ENCODE measurements at regions not wholly inside any gene's neighbourhood (a gene's known extent, or its start where the extent isn't known, plus 50 kb on each side); places are given as distances from the start of the nearest gene placed in this dataset.
"Not testable (repeated sequence)": the region's sequence is repeated elsewhere in the genome, so short reads cannot be mapped to it uniquely, and the experiment has no call there.

DNA sequence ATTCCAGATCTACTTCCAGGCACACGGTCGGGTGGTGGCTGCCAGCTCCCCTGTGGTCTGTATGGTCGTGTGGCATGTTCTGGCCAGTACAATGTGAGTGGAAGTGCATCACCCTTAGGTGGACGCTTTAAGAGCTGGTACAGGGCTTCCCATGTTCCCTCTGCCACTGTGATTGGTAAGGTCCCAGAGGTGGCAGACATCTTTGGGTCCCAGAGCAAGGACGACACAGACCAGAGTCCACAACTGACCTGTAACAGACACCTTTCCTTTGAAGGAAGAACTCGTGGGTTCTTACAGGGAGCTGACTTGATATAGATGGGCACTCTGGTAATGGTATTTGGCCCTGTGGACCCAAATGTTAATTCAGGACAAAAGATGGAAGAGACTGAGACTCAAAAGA is 90.0 kb upstream of the GDNF start:
- DNase-seq = no peak
- no peak overlapping the region for H3K4me3 Mint-ChIP-seq
- H3K4me1 Mint-ChIP-seq = no peaks in the 10 kb centered on the region
- H3K27me3 Mint-ChIP-seq = peaks cover 4% of the 10 kb centered on the region
- H3K9me3 Mint-ChIP-seq = no peaks in the 10 kb centered on the region
- CTCF ChIA-PET = no interaction called here
- H3K27ac Mint-ChIP-seq = no peak overlapping the region
- no peaks in the 10 kb centered on the region for H3K36me3 Mint-ChIP-seq

DNA sequence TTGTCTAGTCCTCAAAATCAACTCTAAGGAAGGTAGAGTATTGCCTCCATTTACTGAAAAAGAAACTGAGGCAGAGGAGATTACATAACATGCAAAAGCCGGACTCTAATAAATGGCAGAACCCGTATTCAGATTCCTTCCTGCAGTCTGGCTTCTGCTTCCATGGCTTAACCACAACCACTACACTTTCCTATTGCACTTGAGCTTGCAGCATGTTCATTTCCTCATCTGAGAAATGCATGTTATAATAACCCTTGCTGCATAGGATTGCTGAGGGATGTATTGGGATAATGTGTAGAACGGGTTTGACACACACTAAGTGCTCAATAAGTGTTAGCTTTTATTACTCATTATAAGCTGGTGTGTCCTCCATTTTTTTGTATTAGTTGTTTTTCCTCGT is 87.9 kb upstream of the GDNF start:
- H3K9me3 Mint-ChIP-seq, H3K27ac Mint-ChIP-seq, H3K36me3 Mint-ChIP-seq, H3K4me3 Mint-ChIP-seq, CTCF ChIA-PET, DNase-seq, H3K27me3 Mint-ChIP-seq, H3K4me1 Mint-ChIP-seq: not testable (repeated sequence)

DNA sequence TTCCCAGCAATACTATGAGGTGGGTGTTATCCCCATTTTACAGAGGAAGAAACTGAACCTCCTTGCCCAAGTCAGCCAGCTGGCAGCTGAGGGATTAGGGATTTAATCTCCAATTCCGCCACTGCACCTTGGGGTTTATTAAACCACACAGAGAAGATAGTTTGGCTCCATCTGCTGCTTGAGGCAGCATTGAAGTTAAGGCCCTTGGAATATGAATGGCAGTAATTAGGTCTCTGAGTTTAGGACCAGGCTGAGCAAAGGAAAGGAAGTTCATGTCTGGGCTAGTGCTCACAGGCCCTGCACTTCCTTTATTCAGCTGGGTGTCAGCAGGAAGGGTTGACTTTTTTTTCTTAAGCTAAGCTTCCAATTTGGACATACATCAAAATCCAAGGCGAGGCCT is 86.9 kb upstream of the GDNF start:
- Mint-ChIP-seq H3K27ac (no peak overlapping the region), H3K27me3 (peaks cover 4% of the 10 kb centered on the region), H3K4me3 (no peak overlapping the region), H3K36me3 (no peaks in the 10 kb centered on the region), H3K4me1 (no peaks in the 10 kb centered on the region), H3K9me3 (no peaks in the 10 kb centered on the region)
- no peak for DNase-seq
- CTCF ChIA-PET = no interaction called here

DNA sequence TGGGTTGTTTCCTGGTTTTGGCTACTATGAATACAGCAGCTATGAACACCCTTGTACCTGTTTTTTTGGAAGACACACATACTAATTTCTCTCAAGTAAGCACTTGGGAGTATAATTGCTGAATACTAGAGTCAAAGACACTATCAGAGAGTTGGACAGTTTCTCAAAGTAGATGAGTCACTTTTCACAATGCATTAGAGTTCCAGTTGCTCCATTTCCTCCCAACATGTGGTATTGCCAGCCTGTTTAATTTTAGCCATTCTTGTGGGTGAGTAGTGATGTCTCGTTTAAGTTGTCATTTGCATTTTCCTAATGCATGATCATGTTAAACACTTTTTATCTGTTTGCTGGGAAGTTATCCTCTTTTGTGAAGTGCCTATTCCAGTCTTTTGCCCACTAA is 81.6 kb upstream of the GDNF start:
- Mint-ChIP-seq H3K36me3 (no peaks in the 10 kb centered on the region), H3K9me3 (no peaks in the 10 kb centered on the region), H3K4me3 (no peak overlapping the region), H3K27ac (no peak overlapping the region), H3K4me1 (no peaks in the 10 kb centered on the region), H3K27me3 (no peaks in the 10 kb centered on the region)
- no peak for DNase-seq
- CTCF ChIA-PET = no interaction called here

DNA sequence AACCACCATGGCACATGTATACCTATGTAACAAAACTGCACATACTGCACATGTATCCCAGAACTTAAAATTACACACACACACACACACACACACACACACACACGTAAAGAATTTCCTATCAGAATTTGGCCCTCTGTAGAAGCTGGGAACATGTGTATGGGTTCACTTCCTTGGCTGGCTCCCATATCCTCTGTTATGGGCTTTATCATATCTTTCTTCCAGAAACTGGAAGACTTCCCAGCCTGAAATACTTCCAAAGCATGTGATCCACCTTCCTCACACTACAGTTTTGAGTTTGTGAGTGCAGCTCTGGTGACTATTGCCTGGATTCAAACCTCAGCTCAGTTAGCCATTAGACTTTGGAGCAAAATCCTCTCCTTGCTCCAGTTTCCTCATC is 78.6 kb upstream of the GDNF start:
- no peaks in the 10 kb centered on the region for H3K36me3 Mint-ChIP-seq
- H3K4me3 Mint-ChIP-seq = no peak overlapping the region
- H3K4me1 Mint-ChIP-seq = no peaks in the 10 kb centered on the region
- H3K27ac Mint-ChIP-seq = no peak overlapping the region
- CTCF ChIA-PET = no interaction called here
- no peak for DNase-seq
- no peaks in the 10 kb centered on the region for H3K9me3 Mint-ChIP-seq
- H3K27me3 Mint-ChIP-seq = no peaks in the 10 kb centered on the region

DNA sequence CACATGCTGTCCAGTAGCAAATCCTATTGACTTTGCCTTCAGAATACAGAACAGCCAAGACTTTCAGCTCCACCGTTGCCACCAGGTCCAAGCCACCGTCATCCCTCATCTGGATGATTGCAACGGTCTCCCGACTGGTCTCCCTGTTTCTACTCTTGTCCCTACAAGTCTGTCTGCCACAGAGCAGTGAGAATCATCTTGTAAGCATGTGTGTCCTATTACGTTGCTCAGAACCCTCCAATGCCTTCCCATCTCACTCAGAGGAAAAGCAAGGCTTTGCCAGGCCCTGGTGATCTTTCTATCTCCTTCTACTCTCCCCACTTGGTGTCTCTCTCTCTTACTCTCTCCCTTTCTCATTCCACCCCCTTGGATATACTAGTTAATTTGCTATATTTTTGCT is 76.7 kb upstream of the GDNF start:
- no peak for DNase-seq
- H3K27ac Mint-ChIP-seq = no peak overlapping the region
- no peaks in the 10 kb centered on the region for H3K36me3 Mint-ChIP-seq
- H3K4me3 Mint-ChIP-seq = no peak overlapping the region
- H3K4me1 Mint-ChIP-seq = no peaks in the 10 kb centered on the region
- H3K9me3 Mint-ChIP-seq = no peaks in the 10 kb centered on the region
- CTCF ChIA-PET = no interaction called here
- no peaks in the 10 kb centered on the region for H3K27me3 Mint-ChIP-seq

DNA sequence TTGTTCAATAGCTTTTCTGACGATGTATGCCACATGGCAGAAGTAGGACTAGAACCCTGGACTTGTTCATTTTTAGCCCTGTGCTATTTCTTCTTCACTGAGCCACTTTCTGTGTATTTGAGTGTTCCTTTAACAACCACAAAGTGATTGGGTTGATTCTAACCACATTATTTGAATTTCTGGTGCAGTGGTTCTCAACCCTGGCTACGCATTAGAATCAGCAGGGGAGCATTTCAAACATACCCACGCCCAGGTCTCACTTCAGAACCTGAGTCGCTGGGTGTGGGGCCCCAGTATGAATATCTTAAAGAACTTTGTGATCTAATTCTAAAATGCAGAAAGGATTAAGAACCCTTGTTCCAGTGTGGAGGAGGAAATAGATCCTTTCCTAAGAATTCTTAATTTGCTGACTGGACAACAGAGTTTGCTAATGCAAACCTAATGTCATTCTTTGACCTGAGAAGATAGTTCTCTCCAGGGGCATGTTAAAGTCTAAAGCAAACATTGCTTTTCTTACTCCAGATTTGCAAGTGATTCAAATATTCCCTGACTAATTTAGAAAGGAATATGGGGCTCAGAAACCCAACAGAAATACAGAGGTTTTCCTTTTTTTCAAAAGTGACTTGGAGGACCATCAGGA is 75.4 kb upstream of the GDNF start:
- CTCF ChIA-PET = no interaction called here
- H3K9me3 Mint-ChIP-seq = no peaks in the 10 kb centered on the region
- H3K4me1 Mint-ChIP-seq = no peaks in the 10 kb centered on the region
- DNase-seq = no peak
- H3K4me3 Mint-ChIP-seq = no peak overlapping the region
- no peak overlapping the region for H3K27ac Mint-ChIP-seq
- no peaks in the 10 kb centered on the region for H3K36me3 Mint-ChIP-seq
- H3K27me3 Mint-ChIP-seq = no peaks in the 10 kb centered on the region

DNA sequence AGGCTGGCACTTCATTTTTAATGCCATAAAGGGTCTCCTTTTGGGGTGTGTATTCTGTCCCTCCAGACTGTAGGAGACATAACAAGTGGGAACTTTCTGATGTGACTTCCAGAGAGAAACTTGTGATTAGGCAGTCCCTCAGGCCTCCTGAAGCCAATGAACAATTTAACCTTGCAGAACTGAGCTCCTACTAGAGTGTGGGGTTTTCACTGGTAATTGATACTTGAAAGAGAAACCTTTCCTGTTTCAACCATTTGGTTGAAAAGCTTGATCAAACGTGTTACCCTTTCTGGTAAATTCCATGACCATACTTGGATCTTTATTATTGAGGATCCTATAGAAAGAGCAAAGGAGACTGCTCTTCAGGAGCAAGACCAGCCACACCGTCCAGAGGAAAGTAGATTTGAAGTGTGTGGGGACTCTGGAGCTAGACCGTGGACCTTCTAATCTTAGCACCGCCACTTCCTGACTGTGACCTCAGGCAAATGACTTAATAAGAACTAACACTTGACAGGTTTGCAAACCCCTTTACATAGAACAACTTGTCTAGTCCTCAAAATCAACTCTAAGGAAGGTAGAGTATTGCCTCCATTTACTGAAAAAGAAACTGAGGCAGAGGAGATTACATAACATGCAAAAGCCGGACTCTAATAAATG is 69.9 kb upstream of the GDNF start:
- H3K27ac Mint-ChIP-seq, DNase-seq, H3K27me3 Mint-ChIP-seq, H3K4me3 Mint-ChIP-seq, CTCF ChIA-PET, H3K36me3 Mint-ChIP-seq, H3K9me3 Mint-ChIP-seq, H3K4me1 Mint-ChIP-seq: not testable (repeated sequence)

DNA sequence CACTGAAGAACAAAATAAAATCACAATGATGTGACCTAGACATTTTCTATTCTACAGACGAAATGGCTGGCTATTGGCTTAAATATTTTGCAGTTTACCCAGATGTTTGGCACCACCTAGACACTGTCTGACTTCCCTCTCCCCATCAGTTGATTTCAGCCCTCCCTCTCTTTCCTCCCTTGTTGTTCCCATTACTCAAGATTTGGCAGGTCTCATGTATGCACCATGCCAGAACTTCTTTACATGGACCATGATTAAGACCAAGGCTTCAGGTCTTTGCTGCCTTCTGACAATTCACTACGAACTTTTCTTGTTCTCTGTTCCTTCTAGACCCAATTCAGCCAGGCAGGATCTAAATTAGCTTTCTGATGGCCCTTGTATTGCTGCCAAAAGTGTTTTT is 66.6 kb upstream of the GDNF start:
- H3K36me3 Mint-ChIP-seq = no peaks in the 10 kb centered on the region
- H3K27ac Mint-ChIP-seq = no peak overlapping the region
- no peak for DNase-seq
- CTCF ChIA-PET = no interaction called here
- H3K4me3 Mint-ChIP-seq = no peak overlapping the region
- no peaks in the 10 kb centered on the region for H3K9me3 Mint-ChIP-seq
- H3K27me3 Mint-ChIP-seq = no peaks in the 10 kb centered on the region
- no peaks in the 10 kb centered on the region for H3K4me1 Mint-ChIP-seq

DNA sequence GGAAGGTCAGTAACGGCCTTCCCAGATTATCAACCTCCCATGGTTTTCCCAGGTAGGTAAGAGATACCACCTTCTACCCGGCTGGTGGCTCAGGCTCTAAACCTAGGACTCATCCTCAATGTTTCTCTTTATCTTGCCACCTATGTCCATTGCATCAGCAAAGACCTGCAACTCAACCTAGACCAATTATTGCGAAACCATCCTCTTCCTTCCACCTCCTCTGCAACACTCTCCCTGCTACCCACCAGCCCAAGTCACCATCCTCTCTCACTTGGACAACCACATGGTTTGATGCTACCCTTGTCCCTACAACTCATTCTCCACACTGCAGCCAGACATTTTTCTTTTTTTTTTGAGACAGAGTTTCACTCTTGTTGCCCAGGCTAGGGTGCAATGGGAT is 65.4 kb upstream of the GDNF start:
- Mint-ChIP-seq H3K27ac (no peak overlapping the region), H3K27me3 (no peaks in the 10 kb centered on the region), H3K9me3 (no peaks in the 10 kb centered on the region), H3K4me1 (no peaks in the 10 kb centered on the region), H3K36me3 (no peaks in the 10 kb centered on the region), H3K4me3 (no peak overlapping the region)
- DNase-seq = no peak
- CTCF ChIA-PET = no interaction called here

DNA sequence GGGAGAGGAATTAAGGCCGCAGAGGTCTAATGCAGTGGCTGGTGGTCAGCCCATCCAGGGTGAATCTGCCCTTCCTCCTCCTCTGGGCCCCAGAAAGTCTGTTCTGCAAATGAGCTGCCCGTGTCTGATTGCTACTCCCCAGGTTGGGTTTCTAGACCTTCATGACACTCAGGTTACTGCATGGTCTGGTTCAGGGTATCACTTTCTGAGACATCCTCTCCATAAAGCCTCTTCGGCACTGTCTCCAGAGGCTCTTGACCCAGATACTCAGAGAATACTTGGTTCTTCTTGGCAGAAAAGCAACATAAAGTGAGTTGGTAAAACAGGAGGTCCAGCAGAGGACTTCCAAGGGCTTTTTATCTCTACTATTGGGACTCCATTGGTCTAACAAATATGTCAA is 62.5 kb upstream of the GDNF start:
- no peak overlapping the region for H3K27ac Mint-ChIP-seq
- H3K27me3 Mint-ChIP-seq = no peaks in the 10 kb centered on the region
- H3K36me3 Mint-ChIP-seq = no peaks in the 10 kb centered on the region
- H3K4me1 Mint-ChIP-seq = no peaks in the 10 kb centered on the region
- no peak for DNase-seq
- CTCF ChIA-PET = no interaction called here
- no peaks in the 10 kb centered on the region for H3K9me3 Mint-ChIP-seq
- H3K4me3 Mint-ChIP-seq = no peak overlapping the region

DNA sequence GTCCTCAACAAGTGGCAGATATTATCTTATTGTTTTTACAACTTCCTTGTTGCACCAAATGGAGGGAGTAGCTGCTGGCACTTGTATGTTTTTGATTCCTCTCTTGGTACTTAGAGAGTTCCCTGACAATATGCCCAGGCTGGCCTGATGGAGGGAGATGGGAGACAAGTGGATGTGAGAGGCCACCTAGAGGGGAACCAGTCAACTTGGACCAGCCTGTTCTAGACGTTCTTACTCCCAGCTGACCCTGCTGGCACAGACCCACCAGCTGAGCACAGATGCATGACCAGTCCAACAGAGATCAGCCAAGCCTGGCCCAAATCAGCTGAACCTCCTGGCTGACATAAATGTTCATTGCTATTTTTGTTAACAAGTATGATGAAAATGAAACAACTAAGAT is 60.9 kb upstream of the GDNF start:
- Mint-ChIP-seq H3K9me3 (no peaks in the 10 kb centered on the region), H3K27ac (no peak overlapping the region), H3K4me3 (no peak overlapping the region), H3K36me3 (no peaks in the 10 kb centered on the region), H3K27me3 (no peaks in the 10 kb centered on the region), H3K4me1 (no peaks in the 10 kb centered on the region)
- CTCF ChIA-PET = no interaction called here
- no peak for DNase-seq

DNA sequence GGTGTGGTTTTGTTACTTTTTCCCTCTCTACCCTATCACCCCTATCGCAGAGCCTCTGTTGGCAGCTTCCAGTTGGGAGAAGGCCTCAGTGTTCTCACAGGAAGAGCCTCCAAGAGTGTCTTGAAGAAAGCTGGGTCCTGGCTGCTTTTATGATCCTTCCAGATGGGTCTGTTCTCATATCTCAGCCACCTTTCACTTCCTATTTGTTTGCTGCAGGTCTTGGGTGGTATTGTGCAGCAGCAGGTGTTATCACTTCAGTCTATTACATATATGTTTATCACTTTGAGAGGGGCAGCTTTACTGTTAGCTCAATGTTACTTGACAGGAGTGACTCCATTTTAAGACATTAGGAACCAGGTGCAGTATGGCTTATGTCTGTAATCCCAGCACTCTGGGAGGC is 59.2 kb upstream of the GDNF start:
- Mint-ChIP-seq H3K27ac (no peak overlapping the region), H3K4me3 (no peak overlapping the region), H3K9me3 (no peaks in the 10 kb centered on the region), H3K27me3 (no peaks in the 10 kb centered on the region), H3K36me3 (no peaks in the 10 kb centered on the region), H3K4me1 (no peaks in the 10 kb centered on the region)
- CTCF ChIA-PET = no interaction called here
- no peak for DNase-seq

DNA sequence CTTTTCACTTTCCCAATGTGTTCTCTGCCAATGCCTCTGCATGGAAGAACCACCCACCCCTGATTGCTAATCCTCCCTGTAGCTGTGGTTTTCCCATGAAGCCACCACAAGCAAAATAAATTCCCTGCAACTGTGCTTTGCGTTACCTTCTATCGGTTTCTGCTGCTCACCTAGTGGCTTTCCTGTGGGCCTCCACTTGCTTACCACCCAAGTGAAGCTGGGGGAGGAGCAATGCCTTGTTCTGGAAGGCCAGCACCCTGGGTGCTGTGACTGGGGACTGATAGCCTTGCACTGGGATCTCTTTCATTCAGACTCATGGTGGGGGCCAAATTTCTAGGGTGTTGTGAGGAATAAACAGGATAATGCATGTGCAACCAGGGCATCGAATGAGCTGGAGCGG is 56.3 kb upstream of the GDNF start:
- Mint-ChIP-seq H3K4me3 (no peak overlapping the region), H3K4me1 (no peaks in the 10 kb centered on the region), H3K9me3 (no peaks in the 10 kb centered on the region), H3K27me3 (no peaks in the 10 kb centered on the region), H3K36me3 (no peaks in the 10 kb centered on the region), H3K27ac (no peak overlapping the region)
- DNase-seq = no peak
- CTCF ChIA-PET = no interaction called here

DNA sequence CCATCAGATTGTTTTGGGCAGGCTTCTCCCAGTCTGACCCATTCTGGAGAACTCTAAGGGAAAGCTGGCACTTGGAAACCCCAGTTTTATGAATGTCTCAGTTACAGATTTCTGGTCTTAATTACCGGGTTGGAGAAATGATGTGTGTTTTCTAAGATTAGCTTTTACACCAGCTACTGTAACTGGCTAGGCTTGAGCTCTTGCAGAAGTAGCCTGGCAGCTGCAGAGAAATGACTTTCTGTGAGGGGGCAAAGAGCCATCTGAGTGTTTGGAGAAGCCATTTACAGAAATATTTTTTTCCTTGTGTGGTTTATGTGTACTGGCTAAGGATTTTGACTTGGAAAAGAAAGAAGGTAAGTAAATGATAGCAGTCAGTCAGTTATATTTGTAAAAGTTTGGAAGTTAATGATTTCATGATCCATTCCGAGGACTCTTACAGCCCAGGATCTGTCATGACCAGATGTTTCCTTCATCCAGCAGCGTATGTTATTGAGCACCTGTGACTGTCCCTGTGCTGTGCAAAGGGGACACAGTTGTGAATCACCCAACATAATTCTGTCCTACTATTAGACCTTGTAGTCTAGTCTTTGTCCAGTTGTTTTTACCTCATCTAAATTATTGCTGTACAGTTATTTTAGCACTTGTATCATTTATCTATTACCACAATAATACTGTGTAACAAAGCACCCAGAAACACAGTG is 53.7 kb upstream of the GDNF start:
- H3K4me1 Mint-ChIP-seq = no peaks in the 10 kb centered on the region

More for the DNA sequence above, 53.7 kb upstream of the GDNF start:
- no peaks in the 10 kb centered on the region for H3K27me3 Mint-ChIP-seq
- DNase-seq = no peak
- H3K9me3 Mint-ChIP-seq = no peaks in the 10 kb centered on the region
- no peak overlapping the region for H3K4me3 Mint-ChIP-seq
- H3K27ac Mint-ChIP-seq = no peak overlapping the region
- CTCF ChIA-PET = no interaction called here
- H3K36me3 Mint-ChIP-seq = no peaks in the 10 kb centered on the region

All from activated naive CD4-positive, alpha-beta T cell treated with anti-CD3 and anti-CD28 coated beads, Interleukin-2, amount 10 ng/mL, durations not matched to agents 7 days and 5 days (primary cell).